RWPE1 (cell line): ENCODE measurements at regions not wholly inside any gene's neighbourhood (a gene's known extent, or its start where the extent isn't known, plus 50 kb on each side); places are given as distances from the start of the nearest gene placed in this dataset.

Source experiments
- CTCF ChIA-PET: fragments of 350-600 bp; sonication (Branson Sonifier 250); formaldehyde crosslinking; extraction: SDS; loops from one replicate; lab custom pipeline; 2021; lab: Yijun Ruan, JAX
- POLR2A ChIA-PET: fragments of 400-600 bp; formaldehyde crosslinking; extraction: SDS; loops from one replicate; lab custom pipeline; 2020; ENCODE audit warnings: antibody characterized with exemption; ENCODE audit not compliant: low non-redundant PET; lab: Yijun Ruan, JAX
- DNase-seq: peaks from one replicate; pipeline ENCODE4 v3.0.0; 2012; ENCODE audit warnings: low spot score
- H3K27ac ChIP-seq: fragments of 450-650 bp; 2 replicates; pipeline ENCODE4 v1.5.1; 2017
- CTCF ChIP-seq: fragments of 450-650 bp; conservative IDR thresholded peaks from 2 replicates; pipeline ENCODE4 v1.5.1; 2017; ENCODE audit warnings: low read depth, mild to moderate bottlenecking

- ChIA-PET POLR2A (no interaction called here), CTCF (no interaction called here)
- H3K27ac ChIP-seq = no peak overlapping the region
- no peak for TF ChIP-seq CTCF
- no peak for DNase-seq
Measured at GRCh38 chrX:42725196-42725595, 52.8 kb downstream of the PPP1R2C start.

- TF ChIP-seq CTCF = no peak
- POLR2A ChIA-PET = no interaction called here
- no peak overlapping the region for H3K27ac ChIP-seq
- no peak for DNase-seq
- CTCF ChIA-PET = interaction anchor here (0.5 kb wide), 1 partner anchor 190 kb away, joined by 3 read pairs; no protein-coding TSS in a partner anchor
Measured at GRCh38 chrX:42720209-42720608, 57.8 kb downstream of the PPP1R2C start.

- ChIA-PET POLR2A (no interaction called here), CTCF (interaction anchor here (0.7 to 1.3 kb wide), 3 partner anchors 82 to 1013 kb away, joined by 3 read pairs; no protein-coding TSS in a partner anchor)
- no peak for TF ChIP-seq CTCF
- DNase-seq = no peak
- H3K27ac ChIP-seq = no peak overlapping the region
Measured at GRCh38 chrX:42715701-42716262, 62.2 kb downstream of the PPP1R2C start.

GRCh38 chrX:42714981-42715700, 62.8 kb downstream of the PPP1R2C start:
- no peak overlapping the region for H3K27ac ChIP-seq
- no peak for TF ChIP-seq CTCF
- CTCF ChIA-PET = interaction anchor here (0.6 to 1.3 kb wide), 4 partner anchors 27 to 1013 kb away, joined by 3 to 4 read pairs (median 3); no protein-coding TSS in a partner anchor
- DNase-seq = peak; percentile 2
- POLR2A ChIA-PET = no interaction called here

GRCh38 chrX:42710452-42710851, 67.5 kb downstream of the PPP1R2C start:
- TF ChIP-seq CTCF = no peak
- ChIA-PET CTCF (no interaction called here), POLR2A (no interaction called here)
- no peak overlapping the region for H3K27ac ChIP-seq
- DNase-seq = no peak

GRCh38 chrX:42708222-42708621, 69.7 kb downstream of the PPP1R2C start:
- H3K27ac ChIP-seq = no peak overlapping the region

More at GRCh38 chrX:42708222-42708621, 69.7 kb downstream of the PPP1R2C start:
- DNase-seq = no peak
- POLR2A ChIA-PET = no interaction called here
- no peak for TF ChIP-seq CTCF
- CTCF ChIA-PET = interaction anchor here (0.5 to 0.6 kb wide), 2 partner anchors 103 to 1491 kb away, joined by 3 to 6 read pairs; no protein-coding TSS in a partner anchor
